ENCODE measurements at regions not wholly inside any gene's neighbourhood (a gene's known extent, or its start where the extent isn't known, plus 50 kb on each side); places are given as distances from the start of the nearest gene placed in this dataset.

DNA sequence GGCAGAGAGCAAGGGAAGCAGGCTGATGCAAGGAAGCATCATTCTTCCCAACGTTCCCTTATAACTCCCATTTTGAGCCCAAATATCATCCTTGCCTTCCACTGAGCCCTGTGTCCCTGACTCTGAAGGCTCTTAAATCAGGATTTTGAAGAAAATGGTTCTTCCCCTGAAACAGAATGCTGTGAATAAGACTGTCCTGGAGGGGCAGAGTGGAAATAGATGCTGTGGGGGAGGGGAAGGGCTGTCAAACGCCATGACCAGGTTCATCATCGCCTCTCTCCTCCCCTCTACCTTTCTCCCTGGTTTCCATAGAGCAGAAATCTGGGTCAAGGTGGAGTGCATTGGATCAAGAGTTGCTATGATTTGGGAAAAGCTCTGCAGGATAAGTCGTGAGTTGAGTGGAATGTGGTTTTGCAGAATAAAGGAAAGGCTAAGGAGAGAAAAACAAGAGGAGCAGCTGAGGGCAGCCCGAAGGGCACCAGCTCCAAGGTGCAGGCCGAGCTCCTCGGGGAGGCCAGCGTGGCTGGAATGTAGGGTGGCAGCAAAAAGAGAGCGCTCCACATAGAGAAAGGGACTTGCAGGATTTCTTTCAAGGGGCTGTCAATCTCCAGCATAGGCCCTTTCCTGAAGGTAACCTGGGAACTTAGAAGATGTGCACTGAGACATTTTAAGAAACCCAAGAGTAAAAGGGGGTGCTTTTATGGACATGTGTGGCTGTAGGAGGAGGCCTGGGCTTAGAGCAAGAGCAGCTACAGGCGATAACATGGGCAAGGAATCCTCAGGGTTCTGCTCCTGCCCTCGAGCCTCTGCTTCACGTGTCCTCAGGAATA is 120.8 kb upstream of the CDYL start:
- TF ChIP-seq POLR2AphosphoS5 (IDR thresholded peaks at IDR 0.05; ENCODE audit: low read depth, low read length): no peak
- no peak for TF ChIP-seq TAF1 (IDR thresholded peaks at IDR 0.05; ENCODE audit: low read depth, low read length)
- no peak for TF ChIP-seq POLR2A (IDR thresholded peaks at IDR 0.05; ENCODE audit: low read depth, low read length)

Measured in GM12891 (cell line).